ENCODE measurements at regions not wholly inside any gene's neighbourhood (a gene's known extent, or its start where the extent isn't known, plus 50 kb on each side); places are given as distances from the start of the nearest gene placed in this dataset.

DNA sequence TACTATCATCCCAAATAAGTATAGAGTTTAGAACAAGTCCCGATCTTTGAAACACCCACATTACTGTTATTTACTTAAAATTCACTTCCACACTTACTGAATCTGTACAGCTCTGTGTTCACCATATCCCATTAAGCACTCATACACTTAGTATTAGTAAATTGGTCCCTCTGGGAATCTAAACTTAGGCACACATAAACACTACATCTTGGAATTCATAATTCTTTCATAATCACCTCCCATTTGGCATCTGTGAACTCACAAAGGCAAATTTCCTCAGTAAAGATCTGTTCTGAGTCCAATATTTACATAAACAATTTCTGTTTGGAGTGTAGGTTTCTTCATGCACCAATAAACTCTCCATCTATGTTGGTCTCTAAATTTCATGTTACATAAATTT, 52.6 kb upstream of the PPARGC1A start:
- Histone ChIP-seq H2BK5ac (ENCODE audit: low read depth, low read length) (no peak overlapping the region), H4K8ac (ENCODE audit: extremely low read depth, insufficient read depth, low read length) (no peak overlapping the region), H3K18ac (ENCODE audit: extremely low read depth, low read length) (no peak overlapping the region), H3K4me2 (ENCODE audit: insufficient read depth in 1 of 2, low read depth in 2 of 2, low read length in 2 of 2) (no peak overlapping the region), H3K4me3 (ENCODE audit: extremely low read depth in 1 of 4, insufficient read depth in 2 of 4, low read depth in 3 of 4, low read length in 4 of 4) (no peak overlapping the region), H2BK12ac (ENCODE audit: low read depth, low read length) (no peak overlapping the region), H4K20me1 (replicated peaks in 1 of 2; ENCODE audit: control insufficient read depth in 1 of 2, insufficient read depth in 2 of 2, low read length in 2 of 2) (no peaks in the 10 kb centered on the region), H3K23me2 (ENCODE audit: low read depth, low read length) (no peaks in the 10 kb centered on the region), H3K14ac (ENCODE audit: insufficient read length) (no peak overlapping the region), H3K27ac (ENCODE audit: low read depth, low read length) (no peak overlapping the region), H3K36me3 (ENCODE audit: control insufficient read depth in 2 of 4, insufficient read depth in 4 of 4, low read length in 3 of 4) (no peaks in the 10 kb centered on the region), H3K9me3 (ENCODE audit: insufficient read depth in 2 of 2, low read depth in 1 of 2, low read length in 1 of 2) (no peaks in the 10 kb centered on the region), H2BK15ac (ENCODE audit: low read length) (no peak overlapping the region), H4K5ac (ENCODE audit: insufficient read length, low read depth, low read length) (no peak overlapping the region), H3K27me3 (replicated peaks in 1 of 4; ENCODE audit: control insufficient read depth in 3 of 4, extremely low read depth in 1 of 4, insufficient read depth in 3 of 4, low read length in 3 of 4) (no peaks in the 10 kb centered on the region), H3K9ac (replicated peaks in 1 of 4; ENCODE audit: extremely low read depth in 1 of 4, low read depth in 3 of 4, low read length in 3 of 4) (no peak overlapping the region), H3K4ac (replicated peaks; ENCODE audit: insufficient read length, low read depth, low read length) (no peak overlapping the region), H3K23ac (ENCODE audit: insufficient read length) (no peak overlapping the region), H3K56ac (replicated peaks; ENCODE audit: insufficient read length, low read depth, low read length) (no peak overlapping the region), H2BK120ac (replicated peaks; ENCODE audit: low read depth, low read length) (no peak overlapping the region), H2BK20ac (ENCODE audit: low read length) (no peak overlapping the region), H2AK5ac (ENCODE audit: low read depth, low read length) (no peak overlapping the region), H3K79me1 (ENCODE audit: low read depth, low read length) (no peaks in the 10 kb centered on the region), H3K4me1 (replicated peaks in 1 of 4; ENCODE audit: control insufficient read depth in 3 of 4, insufficient read depth in 4 of 4, low read length in 3 of 4) (peaks cover 0 to 3% (median 0%) of the 10 kb centered on the region in 4 experiments; a peak in 2 of 7 replicates), H4K91ac (replicated peaks; ENCODE audit: insufficient read length, low read length) (no peak overlapping the region), H2AFZ (ENCODE audit: low read length) (no peak overlapping the region), H3K79me2 (ENCODE audit: control insufficient read depth in 1 of 2, insufficient read depth in 2 of 2, low read length in 2 of 2) (no peaks in the 10 kb centered on the region)
- TF ChIP-seq TAF1 (IDR thresholded peaks at IDR 0.05; ENCODE audit: low read depth, low read length): no peak
- no peak for TF ChIP-seq HDAC6 (IDR thresholded peaks at IDR 0.05; ENCODE audit: low read depth, low read length)
- TF ChIP-seq JUN (IDR thresholded peaks at IDR 0.05; ENCODE audit: low read depth, low read length): no peak
- no peak for TF ChIP-seq GABPA (IDR thresholded peaks at IDR 0.05; ENCODE audit: borderline replicate concordance, insufficient read depth, low read length)
- TF ChIP-seq HDAC2 (IDR thresholded peaks at IDR 0.05; ENCODE audit: borderline replicate concordance in 1 of 2, low read depth in 2 of 2, low read length in 2 of 2): no peak
- WGBS, 2 experiments (ENCODE audit: extremely low coverage in 1 of 2, insufficient coverage in 1 of 2, insufficient read length in 1 of 2, insufficient replicate concordance in 2 of 2, low coverage in 1 of 2, low lambda C conversion rate in 2 of 2, missing lambda C conversion rate in 1 of 2): 95% methylated on average over 1 of the region's 1 CpG; no CpG with 5 or more reads in 1 of the 2 experiments
- FAIRE-seq (no peak), DNase-seq (ENCODE audit: low read depth in 1 of 2, low spot score in 2 of 2) (no peak)
- CTCF ChIA-PET (ENCODE audit: partially characterized antibody): interaction anchor here (1.0 to 1.9 kb wide), 2 partner anchors 10 to 467 kb away, joined by 3 to 10 read pairs; no protein-coding TSS in a partner anchor
- POLR2A ChIA-PET (ENCODE audit: partially characterized antibody): no interaction called here
